IgD-negative memory B cell (primary cell): ENCODE measurements at regions not wholly inside any gene's neighbourhood (a gene's known extent, or its start where the extent isn't known, plus 50 kb on each side); places are given as distances from the start of the nearest gene placed in this dataset.
"Not testable (repeated sequence)": the region's sequence is repeated elsewhere in the genome, so short reads cannot be mapped to it uniquely, and the experiment has no call there.

Source experiments
- H3K27ac Mint-ChIP-seq, 3 donors: one replicate each; pipeline ENCODE4 v1.8.0; 2020 to 2022; ENCODE audit warnings: mild to moderate bottlenecking in 3 of 3, mixed read lengths in 3 of 3, moderate library complexity in 1 of 3
- H3K27me3 Mint-ChIP-seq: one replicate; pipeline ENCODE4 v1.8.0; 2021; ENCODE audit warnings: mixed read lengths
- H3K36me3 Mint-ChIP-seq: one replicate; pipeline ENCODE4 v1.8.0; 2020; ENCODE audit warnings: mild to moderate bottlenecking, mixed read lengths
- H3K4me1 Mint-ChIP-seq, 3 donors: one replicate each; pipeline ENCODE4 v1.8.0; 2020 to 2022; ENCODE audit warnings: mixed read lengths in 3 of 3, mild to moderate bottlenecking in 1 of 3
- H3K4me3 Mint-ChIP-seq, 4 donors: one replicate each; pipeline ENCODE4 v1.8.0; 2020 to 2022; ENCODE audit warnings: mild to moderate bottlenecking in 4 of 4, mixed read lengths in 4 of 4, moderate library complexity in 3 of 4
- H3K9me3 Mint-ChIP-seq, 3 donors: one replicate each; pipeline ENCODE4 v1.8.0; 2020 to 2021; ENCODE audit warnings: mixed read lengths in 3 of 3, mild to moderate bottlenecking in 1 of 3

- H3K27me3 Mint-ChIP-seq, result no peaks in the 10 kb centered on the region
- H3K36me3 Mint-ChIP-seq, result no peaks in the 10 kb centered on the region
- H3K27ac Mint-ChIP-seq, result no peak overlapping the region
- peaks cover 3 to 6% (median 4%) of the 10 kb centered on the region in 3 donors for H3K9me3 Mint-ChIP-seq
- H3K4me3 Mint-ChIP-seq, result no peak overlapping the region
- no peaks in the 10 kb centered on the region for H3K4me1 Mint-ChIP-seq
Observed at GRCh38 chr11:29249713-29250112, 767.1 kb downstream of the KCNA4 start.

DNA sequence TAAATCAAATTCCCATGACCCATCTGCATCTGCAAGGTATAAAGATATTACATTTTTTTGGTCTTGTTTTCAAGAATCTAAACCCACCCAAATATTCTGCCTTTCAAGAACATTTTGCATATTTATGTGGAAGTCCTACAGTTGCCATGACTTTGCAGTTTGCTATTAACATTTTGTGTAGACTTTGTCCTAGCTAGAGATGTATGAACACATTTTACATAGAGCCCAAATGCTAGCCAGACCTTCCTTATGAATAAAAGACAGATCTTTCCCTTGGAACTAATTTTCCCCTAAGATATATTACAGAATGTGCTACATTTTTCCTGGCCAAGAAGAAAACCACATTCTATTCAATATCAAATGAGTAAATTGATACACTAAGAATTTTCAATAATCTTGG, 772.5 kb downstream of the KCNA4 start:
- H3K4me3 Mint-ChIP-seq, result no peak overlapping the region
- H3K9me3 Mint-ChIP-seq, result peaks cover 0 to 5% (median 4%) of the 10 kb centered on the region in 3 donors
- H3K36me3 Mint-ChIP-seq, result no peaks in the 10 kb centered on the region
- H3K27me3 Mint-ChIP-seq, result no peaks in the 10 kb centered on the region
- H3K27ac Mint-ChIP-seq, result no peak overlapping the region
- no peaks in the 10 kb centered on the region for H3K4me1 Mint-ChIP-seq

- Mint-ChIP-seq H3K4me3 (no peak overlapping the region), H3K4me1 (no peaks in the 10 kb centered on the region), H3K9me3 (peaks cover 0 to 5% (median 4%) of the 10 kb centered on the region in 3 donors), H3K36me3 (no peaks in the 10 kb centered on the region), H3K27me3 (no peaks in the 10 kb centered on the region), H3K27ac (no peak overlapping the region)
Observed at GRCh38 chr11:29243616-29244015, 773.2 kb downstream of the KCNA4 start.

GRCh38 chr11:29231991-29232390, 784.8 kb downstream of the KCNA4 start:
- H3K4me3 Mint-ChIP-seq, result no peak overlapping the region
- no peaks in the 10 kb centered on the region for H3K4me1 Mint-ChIP-seq
- no peak overlapping the region for H3K27ac Mint-ChIP-seq
- no peaks in the 10 kb centered on the region for H3K36me3 Mint-ChIP-seq
- H3K27me3 Mint-ChIP-seq, result no peaks in the 10 kb centered on the region
- H3K9me3 Mint-ChIP-seq, result peaks cover 1 to 8% (median 4%) of the 10 kb centered on the region in 3 donors

GRCh38 chr11:29231586-29231985, 785.2 kb downstream of the KCNA4 start:
- H3K4me3 Mint-ChIP-seq, result no peak overlapping the region
- H3K27me3 Mint-ChIP-seq, result no peaks in the 10 kb centered on the region
- no peaks in the 10 kb centered on the region for H3K4me1 Mint-ChIP-seq
- no peak overlapping the region for H3K27ac Mint-ChIP-seq
- peaks cover 1 to 8% (median 4%) of the 10 kb centered on the region in 3 donors for H3K9me3 Mint-ChIP-seq
- no peaks in the 10 kb centered on the region for H3K36me3 Mint-ChIP-seq

- H3K27me3 Mint-ChIP-seq, result no peaks in the 10 kb centered on the region
- H3K36me3 Mint-ChIP-seq, result no peaks in the 10 kb centered on the region
- no peaks in the 10 kb centered on the region for H3K4me1 Mint-ChIP-seq
- peaks cover 0 to 5% (median 3%) of the 10 kb centered on the region in 3 donors for H3K9me3 Mint-ChIP-seq
- H3K27ac Mint-ChIP-seq, result no peak overlapping the region
- H3K4me3 Mint-ChIP-seq, result no peak overlapping the region
Observed at GRCh38 chr11:29227811-29228210, 789.0 kb downstream of the KCNA4 start.

- Mint-ChIP-seq H3K36me3 (no peaks in the 10 kb centered on the region), H3K27me3 (no peaks in the 10 kb centered on the region), H3K9me3 (peaks cover 6 to 10% (median 7%) of the 10 kb centered on the region in 3 donors), H3K4me1 (no peaks in the 10 kb centered on the region), H3K27ac (no peak overlapping the region), H3K4me3 (no peak overlapping the region)
Observed at GRCh38 chr11:29224739-29225384, 792.0 kb downstream of the KCNA4 start.

DNA sequence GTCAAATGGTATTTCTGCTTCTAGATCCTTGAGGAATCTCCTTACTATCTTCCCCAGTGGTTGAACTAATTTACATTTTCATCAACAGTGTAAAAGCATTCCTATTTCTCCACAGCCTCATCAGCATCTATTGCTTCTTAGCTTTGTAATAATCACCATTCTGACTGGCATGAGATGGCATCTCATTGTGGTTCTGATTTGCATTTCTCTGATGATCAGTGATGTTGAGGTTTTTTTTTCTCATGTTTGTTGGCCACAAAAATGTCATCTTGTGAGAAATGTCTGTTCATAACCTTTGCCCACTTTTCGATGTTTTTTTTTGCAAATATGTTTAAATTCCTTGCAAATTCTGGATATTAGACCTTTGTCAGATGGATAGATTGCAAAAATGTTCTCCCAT, 797.3 kb downstream of the KCNA4 start:
- H3K4me3 Mint-ChIP-seq, H3K27ac Mint-ChIP-seq, H3K27me3 Mint-ChIP-seq, H3K36me3 Mint-ChIP-seq, H3K4me1 Mint-ChIP-seq: not testable (repeated sequence)
- H3K9me3 Mint-ChIP-seq, result peaks cover 6 to 14% (median 7%) of the 10 kb centered on the region in 3 donors

DNA sequence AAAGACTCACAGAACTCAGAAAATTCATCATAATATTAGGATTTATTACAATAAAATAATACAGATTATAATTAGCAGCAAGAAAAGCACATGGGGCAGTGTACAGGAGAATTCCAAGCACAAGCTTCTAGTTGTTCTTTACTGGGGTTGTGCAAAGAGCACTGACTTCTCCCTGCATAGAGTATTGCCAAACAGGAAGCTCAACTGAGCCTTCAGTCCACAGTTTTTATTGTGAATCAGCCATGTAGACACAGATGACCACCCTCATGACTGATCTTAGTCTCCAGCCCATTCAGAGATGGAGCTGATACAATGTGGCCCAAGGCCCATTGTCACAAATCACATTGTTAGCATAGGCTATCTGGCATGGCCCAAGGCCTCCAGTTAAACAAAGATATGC, 798.9 kb downstream of the KCNA4 start:
- Mint-ChIP-seq H3K9me3 (peaks cover 6 to 18% (median 8%) of the 10 kb centered on the region in 3 donors), H3K27me3 (no peaks in the 10 kb centered on the region), H3K27ac (no peak overlapping the region), H3K4me1 (no peaks in the 10 kb centered on the region), H3K36me3 (no peaks in the 10 kb centered on the region), H3K4me3 (no peak overlapping the region)

- Mint-ChIP-seq H3K4me3 (no peak overlapping the region), H3K4me1 (no peaks in the 10 kb centered on the region), H3K27ac (no peak overlapping the region), H3K36me3 (no peaks in the 10 kb centered on the region), H3K27me3 (no peaks in the 10 kb centered on the region), H3K9me3 (peaks cover 3 to 14% (median 4%) of the 10 kb centered on the region in 3 donors)
Observed at GRCh38 chr11:29214833-29215232, 802.0 kb downstream of the KCNA4 start.

- Mint-ChIP-seq H3K27me3 (no peaks in the 10 kb centered on the region), H3K9me3 (peaks cover 0 to 10% (median 4%) of the 10 kb centered on the region in 3 donors), H3K36me3 (no peaks in the 10 kb centered on the region), H3K4me3 (no peak overlapping the region), H3K27ac (no peak overlapping the region), H3K4me1 (no peaks in the 10 kb centered on the region)
Observed at GRCh38 chr11:29211202-29211601, 805.6 kb downstream of the KCNA4 start.

- Mint-ChIP-seq H3K36me3 (no peaks in the 10 kb centered on the region), H3K4me1 (no peaks in the 10 kb centered on the region), H3K27me3 (no peaks in the 10 kb centered on the region), H3K4me3 (no peak overlapping the region), H3K9me3 (peaks cover 0 to 10% (median 4%) of the 10 kb centered on the region in 3 donors), H3K27ac (no peak overlapping the region)
Observed at GRCh38 chr11:29210426-29210825, 806.4 kb downstream of the KCNA4 start.

DNA sequence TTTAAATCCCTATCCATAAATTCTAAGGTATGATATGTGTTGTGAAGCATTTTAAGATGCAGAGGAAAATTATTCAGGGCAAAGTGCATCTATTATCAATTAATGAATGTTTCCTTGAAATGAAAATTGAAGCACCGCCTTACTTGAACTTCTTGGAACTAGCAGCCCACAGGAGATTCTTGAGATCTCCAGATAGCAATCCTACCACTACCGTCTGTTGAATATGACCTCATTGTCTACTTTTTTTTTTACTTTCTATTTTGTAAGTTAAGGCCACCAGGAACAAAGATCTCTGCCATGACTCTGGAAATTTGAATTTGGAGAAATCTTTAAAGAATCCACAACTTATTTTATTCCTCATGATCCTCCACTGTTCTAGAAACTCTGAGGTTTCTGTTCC, 808.7 kb downstream of the KCNA4 start:
- no peaks in the 10 kb centered on the region for H3K36me3 Mint-ChIP-seq
- no peak overlapping the region for H3K27ac Mint-ChIP-seq
- no peak overlapping the region for H3K4me3 Mint-ChIP-seq
- H3K27me3 Mint-ChIP-seq, result no peaks in the 10 kb centered on the region
- no peaks in the 10 kb centered on the region for H3K4me1 Mint-ChIP-seq
- H3K9me3 Mint-ChIP-seq, result peaks cover 0 to 6% (median 4%) of the 10 kb centered on the region in 3 donors

- Mint-ChIP-seq H3K27ac (no peak overlapping the region), H3K4me3 (no peak overlapping the region), H3K27me3 (no peaks in the 10 kb centered on the region), H3K9me3 (peaks cover 2 to 6% (median 3%) of the 10 kb centered on the region in 3 donors), H3K4me1 (no peaks in the 10 kb centered on the region), H3K36me3 (no peaks in the 10 kb centered on the region)
Observed at GRCh38 chr11:29200791-29201562, 815.9 kb downstream of the KCNA4 start.

- H3K27me3 Mint-ChIP-seq, result no peaks in the 10 kb centered on the region
- H3K9me3 Mint-ChIP-seq, result peaks cover 0 to 2% (median 2%) of the 10 kb centered on the region in 3 donors
- H3K27ac Mint-ChIP-seq, result no peak overlapping the region
- H3K4me1 Mint-ChIP-seq, result no peaks in the 10 kb centered on the region
- no peaks in the 10 kb centered on the region for H3K36me3 Mint-ChIP-seq
- H3K4me3 Mint-ChIP-seq, result no peak overlapping the region
Observed at GRCh38 chr11:29190313-29190712, 826.5 kb downstream of the KCNA4 start.

DNA sequence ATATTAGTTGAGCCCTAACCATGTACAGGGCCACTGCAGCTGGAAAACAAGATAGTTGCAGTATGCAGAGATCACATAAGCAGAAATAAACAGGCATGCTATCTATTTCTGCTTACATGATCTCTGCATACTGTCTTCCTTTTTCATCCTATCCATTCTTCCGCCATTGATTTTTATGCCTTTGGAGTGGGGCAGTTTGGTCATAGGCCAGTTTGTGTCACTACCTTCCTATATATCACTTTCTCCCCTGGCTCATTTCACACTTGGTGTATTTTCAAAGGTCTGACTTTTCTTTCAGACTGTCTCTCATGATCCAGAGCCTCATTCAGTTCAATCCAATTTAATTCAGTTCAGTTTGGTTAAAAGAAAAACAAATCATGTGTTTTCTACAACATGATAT, 829.6 kb downstream of the KCNA4 start:
- Mint-ChIP-seq H3K4me3 (no peak overlapping the region), H3K9me3 (peaks cover 0 to 4% (median 2%) of the 10 kb centered on the region in 3 donors), H3K36me3 (no peaks in the 10 kb centered on the region), H3K27ac (no peak overlapping the region), H3K4me1 (no peaks in the 10 kb centered on the region), H3K27me3 (no peaks in the 10 kb centered on the region)
